GM18517 (cell line): ENCODE measurements at regions not wholly inside any gene's neighbourhood (a gene's known extent, or its start where the extent isn't known, plus 50 kb on each side); places are given as distances from the start of the nearest gene placed in this dataset.

Experiments used
- ATAC-seq: cut with Tn5 transposase; IDR thresholded peaks from one replicate; pipeline ENCODE4 v1.9.1; 2021; ENCODE audit warnings: mild to moderate bottlenecking, moderate library complexity; ENCODE audit not compliant: unreplicated experiment

GRCh38 chr11:104830508-104830907, 67.8 kb downstream of the CASP12 start:
- ATAC-seq = no peak

- ATAC-seq = no peak
These were observed 68.2 kb downstream of the CASP12 start for GRCh38 chr11:104830080-104830479.

GRCh38 chr11:104826772-104827171, 71.5 kb downstream of the CASP12 start:
- ATAC-seq = no peak

- no peak for ATAC-seq
These were observed 74.6 kb downstream of the CASP12 start for GRCh38 chr11:104823657-104824056.

- no peak for ATAC-seq
These were observed 77.8 kb downstream of the CASP12 start for GRCh38 chr11:104820431-104820830.

GRCh38 chr11:104819603-104820002, 78.7 kb downstream of the CASP12 start:
- ATAC-seq = no peak

GRCh38 chr11:104819107-104819506, 79.2 kb downstream of the CASP12 start:
- ATAC-seq = no peak

- no peak for ATAC-seq
These were observed 80.3 kb downstream of the CASP12 start for GRCh38 chr11:104817973-104818372.

GRCh38 chr11:104813532-104813931, 84.7 kb downstream of the CASP12 start:
- ATAC-seq = no peak

- ATAC-seq = no peak
These were observed 86.0 kb downstream of the CASP12 start for GRCh38 chr11:104812103-104812788.

GRCh38 chr11:104803776-104804175, 94.5 kb downstream of the CASP12 start:
- ATAC-seq = no peak

- peak; percentile 96 for ATAC-seq
These were observed 99.0 kb downstream of the CASP12 start for GRCh38 chr11:104799251-104799650.

GRCh38 chr11:104798789-104799188, 99.5 kb downstream of the CASP12 start:
- peak; percentile 73 for ATAC-seq

GRCh38 chr11:104796301-104796700, 102.0 kb downstream of the CASP12 start:
- ATAC-seq = no peak

GRCh38 chr11:104795501-104796213, 102.6 kb downstream of the CASP12 start:
- ATAC-seq = no peak

GRCh38 chr11:104792861-104793260, 105.4 kb downstream of the CASP12 start:
- no peak for ATAC-seq

- ATAC-seq = no peak
These were observed 106.4 kb downstream of the CASP12 start for GRCh38 chr11:104791896-104792295.

- ATAC-seq = no peak
These were observed 113.4 kb downstream of the CASP12 start for GRCh38 chr11:104784684-104785460.

- no peak for ATAC-seq
These were observed 115.0 kb downstream of the CASP12 start for GRCh38 chr11:104783241-104783640.

- no peak for ATAC-seq
These were observed 115.9 kb downstream of the CASP12 start for GRCh38 chr11:104782377-104782754.

- no peak for ATAC-seq
These were observed 116.4 kb downstream of the CASP12 start for GRCh38 chr11:104781719-104782376.
